CD14-positive monocyte (primary cell): ENCODE measurements at regions not wholly inside any gene's neighbourhood (a gene's known extent, or its start where the extent isn't known, plus 50 kb on each side); places are given as distances from the start of the nearest gene placed in this dataset.

Experiments
- DNase-seq, 3 donors: peaks; one replicate each; pipeline ENCODE4 v3.0.0-alpha.2; 2011 to 2022
- H2AFZ ChIP-seq: 2 replicates; pipeline ENCODE4 v1.6.0; 2012; ENCODE audit warnings: mild to moderate bottlenecking, low read depth, low read length, inconsistent platforms; ENCODE audit not compliant: insufficient read depth, poor library complexity, severe bottlenecking
- H3K27ac ChIP-seq, 2 donors: 1 replicate in 1 of 2; 2 replicates in 1 of 2; pipeline ENCODE4 v1.5.1; 2012 to 2013; ENCODE audit warnings: low read length in 2 of 2, control low read depth in 1 of 2, inconsistent platforms in 1 of 2, low read depth in 1 of 2, mild to moderate bottlenecking in 1 of 2
- H3K27me3 ChIP-seq, 2 donors: one replicate each; pipeline versions ENCODE4 v1.6.0 to v1.6.1; 2011 to 2013; ENCODE audit warnings: low read length in 2 of 2; ENCODE audit not compliant: control insufficient read depth in 2 of 2, insufficient read depth in 2 of 2
- H3K36me3 ChIP-seq, 2 donors: replicated peaks in 1 of 2; 1 replicate in 1 of 2; 2 replicates in 1 of 2; pipeline versions ENCODE4 v1.5.1 to v1.6.1; 2012 to 2013; ENCODE audit warnings: low read length in 2 of 2, control low read depth in 1 of 2, inconsistent platforms in 1 of 2, mild to moderate bottlenecking in 1 of 2; ENCODE audit not compliant: insufficient read depth in 2 of 2, control insufficient read depth in 1 of 2
- H3K4me1 ChIP-seq, 2 donors: 1 replicate in 1 of 2; 2 replicates in 1 of 2; pipeline versions ENCODE4 v1.5.1 to v1.6.1; 2012 to 2013; ENCODE audit warnings: low read length in 2 of 2, control low read depth in 1 of 2, inconsistent platforms in 1 of 2, mild to moderate bottlenecking in 1 of 2, moderate library complexity in 1 of 2; ENCODE audit not compliant: insufficient read depth in 2 of 2, control insufficient read depth in 1 of 2
- H3K4me2 ChIP-seq: replicated peaks from 2 replicates; pipeline ENCODE3; 2012; ENCODE audit warnings: low read length, moderate library complexity, mild to moderate bottlenecking; ENCODE audit not compliant: poor library complexity, severe bottlenecking; ENCODE audit errors: extremely low read depth
- H3K4me3 ChIP-seq, 3 experiments: fragments of 200-600 bp in 1 of 3; sonication (generic) in 1 of 3; replicated peaks in 1 of 3; 1 replicate in 2 of 3; 2 replicates in 1 of 3; pipeline ENCODE4 v1.5.1; 2011 to 2013; ENCODE audit warnings: low read length in 3 of 3, mild to moderate bottlenecking in 3 of 3, control low read depth in 2 of 3, low read depth in 2 of 3, inconsistent platforms in 1 of 3, moderate library complexity in 1 of 3
- H3K79me2 ChIP-seq: 2 replicates; pipeline ENCODE4 v1.6.0; 2012; ENCODE audit warnings: mild to moderate bottlenecking, control low read depth, inconsistent platforms, low read length, moderate library complexity; ENCODE audit not compliant: insufficient read depth
- H3K9ac ChIP-seq: 2 replicates; pipeline ENCODE4 v1.6.0; 2017; ENCODE audit warnings: low read length, mild to moderate bottlenecking; ENCODE audit not compliant: insufficient read depth, poor library complexity, severe bottlenecking
- H3K9me3 ChIP-seq, 2 donors: replicated peaks in 1 of 2; 1 replicate in 1 of 2; 2 replicates in 1 of 2; pipeline versions ENCODE4 v1.5.1 to v1.6.1; 2012 to 2013; ENCODE audit warnings: low read length in 2 of 2, control low read depth in 1 of 2; ENCODE audit not compliant: control insufficient read depth in 1 of 2, insufficient read depth in 1 of 2
- H4K20me1 ChIP-seq: 2 replicates; pipeline ENCODE4 v1.6.0; 2012; ENCODE audit warnings: mild to moderate bottlenecking, low read length, control low read depth, moderate library complexity; ENCODE audit not compliant: insufficient read depth
- H3K27ac Mint-ChIP-seq, 7 donors: one replicate each; pipeline ENCODE4 v1.8.0; 2020; ENCODE audit warnings: mild to moderate bottlenecking in 7 of 7, mixed read lengths in 7 of 7, moderate library complexity in 6 of 7, inconsistent platforms in 2 of 7
- H3K27me3 Mint-ChIP-seq, 3 donors: one replicate each; pipeline ENCODE4 v1.8.0; 2021 to 2022; ENCODE audit warnings: low read depth in 3 of 3, mild to moderate bottlenecking in 3 of 3, mixed read lengths in 3 of 3, moderate library complexity in 3 of 3, inconsistent platforms in 1 of 3
- H3K36me3 Mint-ChIP-seq, 2 donors: one replicate each; pipeline ENCODE4 v1.8.0; 2020; ENCODE audit warnings: mixed read lengths in 2 of 2, inconsistent platforms in 1 of 2, mild to moderate bottlenecking in 1 of 2
- H3K4me1 Mint-ChIP-seq: one replicate; pipeline ENCODE4 v1.8.0; 2020; ENCODE audit warnings: mild to moderate bottlenecking, mixed read lengths
- H3K4me3 Mint-ChIP-seq, 2 donors: one replicate each; pipeline ENCODE4 v1.8.0; 2020; ENCODE audit warnings: mild to moderate bottlenecking in 2 of 2, mixed read lengths in 2 of 2, moderate library complexity in 1 of 2
- H3K9me3 Mint-ChIP-seq, 7 donors: one replicate each; pipeline ENCODE4 v1.8.0; 2020 to 2022; ENCODE audit warnings: mixed read lengths in 7 of 7, mild to moderate bottlenecking in 6 of 7, moderate library complexity in 6 of 7, inconsistent platforms in 2 of 7
- WGBS: methylation state at CpG from one replicate; pipeline ENCODE4 v1.1.5; 2013; ENCODE audit warnings: missing lambda C conversion rate; ENCODE audit not compliant: insufficient coverage; 5-methylcytosine and 5-hydroxymethylcytosine counted together
- intact Hi-C, 2 donors: fragments of 100-400 bp; cut with micrococcal nuclease; formaldehyde crosslinking; loops; one replicate each; pipeline versions ENCODE4 v1.15.0 to v1.15.1; 2023
- TF ChIP-seq, protein P1 (sequence below): fragments of 200-600 bp; IDR thresholded peaks from one replicate; pipeline ENCODE4 v1.8.0; 2022; ENCODE audit warnings: antibody characterized with exemption, mild to moderate bottlenecking

DNA sequence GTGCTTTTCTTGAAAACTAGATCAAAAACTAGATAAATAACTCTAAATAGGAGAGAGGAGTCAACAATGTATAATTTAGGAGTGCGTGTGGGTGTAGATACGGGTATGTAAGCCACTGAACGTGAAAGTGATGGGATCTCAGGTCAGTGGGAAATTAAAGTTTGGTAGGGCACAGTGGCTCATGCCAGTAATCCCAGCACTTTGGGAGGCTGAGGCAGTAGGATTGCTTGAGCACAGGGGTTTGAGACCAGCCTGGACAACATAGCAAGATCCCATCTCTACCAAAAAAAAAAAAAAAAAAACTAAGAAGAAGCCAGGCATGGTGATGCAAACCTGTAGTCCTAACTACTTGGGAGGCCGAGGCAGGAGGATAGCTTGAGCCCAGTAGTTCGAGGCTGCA is 247.1 kb downstream of the ANAPC1 start:
- peaks cover 4 to 10% of the 10 kb centered on the region in 2 donors for H3K36me3 Mint-ChIP-seq
- Histone ChIP-seq H2AFZ (no peak overlapping the region), H3K36me3 (no peaks in the 10 kb centered on the region), H3K4me2 (no peak overlapping the region), H3K9ac (no peak overlapping the region), H3K27me3 (no peaks in the 10 kb centered on the region), H4K20me1 (no peaks in the 10 kb centered on the region), H3K9me3 (no peaks in the 10 kb centered on the region), H3K27ac (no peak overlapping the region), H3K4me3 (no peak overlapping the region), H3K79me2 (no peaks in the 10 kb centered on the region), H3K4me1 (peaks cover 26 to 36% of the 10 kb centered on the region in 2 donors)
- intact Hi-C loops: loop anchor here in 1 of 2 donors (10.0 kb wide), 1 partner anchor 58 kb away; no protein-coding TSS in a partner anchor
- no peak for DNase-seq
- TF ChIP-seq, protein P1, sequence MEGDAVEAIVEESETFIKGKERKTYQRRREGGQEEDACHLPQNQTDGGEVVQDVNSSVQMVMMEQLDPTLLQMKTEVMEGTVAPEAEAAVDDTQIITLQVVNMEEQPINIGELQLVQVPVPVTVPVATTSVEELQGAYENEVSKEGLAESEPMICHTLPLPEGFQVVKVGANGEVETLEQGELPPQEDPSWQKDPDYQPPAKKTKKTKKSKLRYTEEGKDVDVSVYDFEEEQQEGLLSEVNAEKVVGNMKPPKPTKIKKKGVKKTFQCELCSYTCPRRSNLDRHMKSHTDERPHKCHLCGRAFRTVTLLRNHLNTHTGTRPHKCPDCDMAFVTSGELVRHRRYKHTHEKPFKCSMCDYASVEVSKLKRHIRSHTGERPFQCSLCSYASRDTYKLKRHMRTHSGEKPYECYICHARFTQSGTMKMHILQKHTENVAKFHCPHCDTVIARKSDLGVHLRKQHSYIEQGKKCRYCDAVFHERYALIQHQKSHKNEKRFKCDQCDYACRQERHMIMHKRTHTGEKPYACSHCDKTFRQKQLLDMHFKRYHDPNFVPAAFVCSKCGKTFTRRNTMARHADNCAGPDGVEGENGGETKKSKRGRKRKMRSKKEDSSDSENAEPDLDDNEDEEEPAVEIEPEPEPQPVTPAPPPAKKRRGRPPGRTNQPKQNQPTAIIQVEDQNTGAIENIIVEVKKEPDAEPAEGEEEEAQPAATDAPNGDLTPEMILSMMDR: no peak
- 100% methylated on average over 2 of the region's 5 CpGs for WGBS
- no peak overlapping the region for H3K4me3 Mint-ChIP-seq
- H3K27me3 Mint-ChIP-seq: peaks cover 0 to 2% (median 0%) of the 10 kb centered on the region in 3 donors
- peaks cover 0 to 16% (median 12%) of the 10 kb centered on the region in 7 donors for H3K9me3 Mint-ChIP-seq
- H3K4me1 Mint-ChIP-seq: peaks cover 33% of the 10 kb centered on the region
- H3K27ac Mint-ChIP-seq: no peak overlapping the region

DNA sequence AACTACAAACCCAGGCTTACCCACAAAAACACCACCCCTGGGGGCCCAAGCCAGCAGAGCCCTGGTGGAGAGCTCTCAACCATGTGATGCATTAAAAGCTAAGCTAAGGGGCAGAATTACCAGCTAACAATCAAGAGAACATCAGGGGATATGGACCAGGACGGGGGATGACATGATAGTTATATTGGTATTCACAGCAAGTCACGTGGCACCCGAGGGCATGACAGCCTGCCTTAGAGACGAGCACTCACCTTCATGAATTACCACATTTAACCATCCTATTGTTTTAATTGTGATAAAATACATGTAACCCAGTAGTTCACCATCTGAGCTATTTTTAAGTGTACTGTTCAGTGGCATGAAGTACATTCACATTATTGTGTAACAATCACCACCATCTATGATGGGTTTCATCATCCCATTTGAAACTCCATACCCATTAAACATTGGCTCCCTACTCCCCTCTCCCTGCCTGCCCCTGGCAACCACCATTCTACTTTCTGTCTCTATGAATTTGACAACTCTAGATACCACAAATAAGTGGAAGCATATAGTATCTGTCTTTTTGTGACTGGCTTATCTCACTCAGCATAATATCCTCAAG is 245.6 kb downstream of the ANAPC1 start:
- WGBS: no CpG with 5 or more reads among the region's 4 CpGs
- no peaks in the 10 kb centered on the region for H4K20me1 ChIP-seq
- no peak overlapping the region for H3K27ac ChIP-seq
- H3K79me2 ChIP-seq: no peaks in the 10 kb centered on the region
- Mint-ChIP-seq H3K4me3 (no peak overlapping the region), H3K27ac (peak overlapping the region in 1 of 7 donors; percentile 30), H3K27me3 (peaks cover 0 to 2% (median 0%) of the 10 kb centered on the region in 3 donors), H3K4me1 (peaks cover 35% of the 10 kb centered on the region), H3K36me3 (peaks cover 0 to 7% of the 10 kb centered on the region in 2 donors), H3K9me3 (peaks cover 0 to 16% (median 12%) of the 10 kb centered on the region in 7 donors)
- no peaks in the 10 kb centered on the region for H3K27me3 ChIP-seq
- no peak overlapping the region for H3K4me3 ChIP-seq
- H3K4me2 ChIP-seq: no peak overlapping the region
- no peak for DNase-seq
- peaks cover 28 to 37% of the 10 kb centered on the region in 2 donors for H3K4me1 ChIP-seq
- no peak overlapping the region for H2AFZ ChIP-seq
- no peaks in the 10 kb centered on the region for H3K36me3 ChIP-seq
- H3K9me3 ChIP-seq: no peaks in the 10 kb centered on the region
- TF ChIP-seq, protein P1: no peak
- H3K9ac ChIP-seq: no peak overlapping the region
- intact Hi-C loops: loop anchor here in 1 of 2 donors (10.0 kb wide), 1 partner anchor 56 kb away; no protein-coding TSS in a partner anchor
